MM.1S (cell line): ENCODE measurements at regions not wholly inside any gene's neighbourhood (a gene's known extent, or its start where the extent isn't known, plus 50 kb on each side); places are given as distances from the start of the nearest gene placed in this dataset.

Source experiments
- DNase-seq: peaks from one replicate; pipeline ENCODE4 v3.0.0-alpha.2; 2015
- H2AFZ ChIP-seq: fragments of 300-600 bp; sonication (generic); 2 replicates; pipeline ENCODE4 v1.6.0; 2016; ENCODE audit warnings: antibody characterized with exemption, low read length
- H3F3A ChIP-seq: fragments of 300-600 bp; sonication (generic); 2 replicates; pipeline ENCODE4 v1.6.1; 2016; ENCODE audit warnings: mild to moderate bottlenecking, antibody characterized with exemption, low read length, moderate library complexity, mixed read lengths; ENCODE audit not compliant: insufficient read depth
- H3K27ac ChIP-seq: fragments of 300-600 bp; sonication (generic); 2 replicates; pipeline ENCODE4 v1.5.1; 2016; ENCODE audit warnings: mild to moderate bottlenecking, low read length
- H3K27me3 ChIP-seq: fragments of 300-600 bp; sonication (generic); replicated peaks from 2 replicates; pipeline ENCODE4 v1.6.0; 2016; ENCODE audit warnings: low read length; ENCODE audit not compliant: insufficient read depth
- H3K36me3 ChIP-seq: fragments of 300-600 bp; sonication (generic); replicated peaks from 2 replicates; pipeline ENCODE4 v1.6.1; 2016; ENCODE audit warnings: mild to moderate bottlenecking, low read length, mixed read lengths; ENCODE audit not compliant: insufficient read depth
- H3K4me1 ChIP-seq: fragments of 300-600 bp; sonication (generic); 2 replicates; pipeline ENCODE4 v1.6.1; 2016; ENCODE audit warnings: low read length, mixed read lengths
- H3K4me2 ChIP-seq: fragments of 300-600 bp; sonication (generic); 2 replicates; pipeline ENCODE4 v1.6.0; 2016; ENCODE audit warnings: low read depth, low read length
- H3K4me3 ChIP-seq: fragments of 300-600 bp; sonication (generic); 2 replicates; pipeline ENCODE4 v1.5.1; 2016; ENCODE audit warnings: low read length, mixed read lengths
- H3K79me2 ChIP-seq: fragments of 300-600 bp; sonication (generic); 2 replicates; pipeline ENCODE4 v1.6.1; 2016; ENCODE audit warnings: mixed run types, low read length, mixed read lengths
- H3K9ac ChIP-seq: fragments of 300-600 bp; sonication (generic); 2 replicates; pipeline ENCODE4 v1.6.1; 2016; ENCODE audit warnings: low read length, mixed read lengths
- H3K9me2 ChIP-seq: fragments of 300-600 bp; sonication (generic); replicated peaks from 2 replicates; pipeline ENCODE4 v1.6.1; 2016; ENCODE audit warnings: mild to moderate bottlenecking, low read length, mixed read lengths; ENCODE audit not compliant: insufficient read depth
- H3K9me3 ChIP-seq: fragments of 300-600 bp; sonication (generic); replicated peaks from 2 replicates; pipeline ENCODE4 v1.6.1; 2016; ENCODE audit warnings: mild to moderate bottlenecking, low read length, mixed read lengths; ENCODE audit not compliant: insufficient read depth
- H4K20me1 ChIP-seq: fragments of 300-600 bp; sonication (generic); 2 replicates; pipeline ENCODE4 v1.6.1; 2016; ENCODE audit warnings: mild to moderate bottlenecking, low read length, moderate library complexity, mixed read lengths; ENCODE audit not compliant: insufficient read depth
- EZH2 ChIP-seq: fragments of 300-600 bp; sonication (generic); optimal IDR thresholded peaks from 2 replicates; pipeline ENCODE3; 2017; ENCODE audit warnings: low read depth, mild to moderate bottlenecking, antibody characterized with exemption, low read length, mixed read lengths
- EZH2phosphoT487 ChIP-seq: fragments of 300-600 bp; sonication (generic); IDR thresholded peaks from 2 replicates; pipeline ENCODE4 v1.6.1; 2018; ENCODE audit warnings: antibody characterized with exemption, low read length
- TF ChIP-seq, protein P1 (sequence below): fragments of 300-600 bp; sonication (generic); IDR thresholded peaks from 2 replicates; pipeline ENCODE4 v1.5.1; 2016; ENCODE audit warnings: antibody characterized with exemption, low read length, mixed read lengths

GRCh38 chr2:6590442-6590841, 275.3 kb downstream of the CMPK2 start:
- Histone ChIP-seq H3K79me2 (no peaks in the 10 kb centered on the region), H3K4me1 (no peaks in the 10 kb centered on the region), H3K27me3 (no peaks in the 10 kb centered on the region), H3K9me2 (no peaks in the 10 kb centered on the region), H3K4me2 (no peak overlapping the region), H3K4me3 (no peak overlapping the region), H3K27ac (no peak overlapping the region), H2AFZ (no peak overlapping the region), H3K9ac (no peak overlapping the region), H3F3A (no peaks in the 10 kb centered on the region), H4K20me1 (no peaks in the 10 kb centered on the region), H3K36me3 (no peaks in the 10 kb centered on the region), H3K9me3 (no peaks in the 10 kb centered on the region)
- DNase-seq = no peak
- TF ChIP-seq EZH2phosphoT487 (no peak), EZH2 (no peak)
- TF ChIP-seq, protein P1, sequence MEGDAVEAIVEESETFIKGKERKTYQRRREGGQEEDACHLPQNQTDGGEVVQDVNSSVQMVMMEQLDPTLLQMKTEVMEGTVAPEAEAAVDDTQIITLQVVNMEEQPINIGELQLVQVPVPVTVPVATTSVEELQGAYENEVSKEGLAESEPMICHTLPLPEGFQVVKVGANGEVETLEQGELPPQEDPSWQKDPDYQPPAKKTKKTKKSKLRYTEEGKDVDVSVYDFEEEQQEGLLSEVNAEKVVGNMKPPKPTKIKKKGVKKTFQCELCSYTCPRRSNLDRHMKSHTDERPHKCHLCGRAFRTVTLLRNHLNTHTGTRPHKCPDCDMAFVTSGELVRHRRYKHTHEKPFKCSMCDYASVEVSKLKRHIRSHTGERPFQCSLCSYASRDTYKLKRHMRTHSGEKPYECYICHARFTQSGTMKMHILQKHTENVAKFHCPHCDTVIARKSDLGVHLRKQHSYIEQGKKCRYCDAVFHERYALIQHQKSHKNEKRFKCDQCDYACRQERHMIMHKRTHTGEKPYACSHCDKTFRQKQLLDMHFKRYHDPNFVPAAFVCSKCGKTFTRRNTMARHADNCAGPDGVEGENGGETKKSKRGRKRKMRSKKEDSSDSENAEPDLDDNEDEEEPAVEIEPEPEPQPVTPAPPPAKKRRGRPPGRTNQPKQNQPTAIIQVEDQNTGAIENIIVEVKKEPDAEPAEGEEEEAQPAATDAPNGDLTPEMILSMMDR = no peak

GRCh38 chr2:6602471-6602870, 263.2 kb downstream of the CMPK2 start:
- TF ChIP-seq EZH2 (no peak), EZH2phosphoT487 (no peak)
- TF ChIP-seq, protein P1 = no peak
- Histone ChIP-seq H3F3A (no peaks in the 10 kb centered on the region), H3K4me1 (no peaks in the 10 kb centered on the region), H3K79me2 (no peaks in the 10 kb centered on the region), H3K9me3 (no peaks in the 10 kb centered on the region), H4K20me1 (no peaks in the 10 kb centered on the region), H3K27me3 (no peaks in the 10 kb centered on the region), H3K4me2 (no peak overlapping the region), H3K36me3 (no peaks in the 10 kb centered on the region), H3K9me2 (no peaks in the 10 kb centered on the region), H3K4me3 (no peak overlapping the region), H2AFZ (no peak overlapping the region), H3K9ac (no peak overlapping the region), H3K27ac (no peak overlapping the region)
- DNase-seq = no peak

GRCh38 chr2:6605836-6606505, 259.7 kb downstream of the CMPK2 start:
- H3K27me3 ChIP-seq = no peaks in the 10 kb centered on the region
- no peak for TF ChIP-seq EZH2phosphoT487
- TF ChIP-seq EZH2 = no peak
- TF ChIP-seq, protein P1 = no peak
- H3K9me3 ChIP-seq = no peaks in the 10 kb centered on the region
- no peak overlapping the region for H3K4me2 ChIP-seq
- H3F3A ChIP-seq = no peaks in the 10 kb centered on the region
- no peaks in the 10 kb centered on the region for H4K20me1 ChIP-seq
- H3K36me3 ChIP-seq = no peaks in the 10 kb centered on the region
- DNase-seq = no peak
- no peak overlapping the region for H3K4me3 ChIP-seq
- H3K9me2 ChIP-seq = no peaks in the 10 kb centered on the region
- H3K9ac ChIP-seq = no peak overlapping the region
- no peak overlapping the region for H3K27ac ChIP-seq
- no peaks in the 10 kb centered on the region for H3K79me2 ChIP-seq
- no peak overlapping the region for H2AFZ ChIP-seq
- H3K4me1 ChIP-seq = no peaks in the 10 kb centered on the region
